ENCODE measurements at regions not wholly inside any gene's neighbourhood (a gene's known extent, or its start where the extent isn't known, plus 50 kb on each side); places are given as distances from the start of the nearest gene placed in this dataset.

GRCh38 chr3:71991681-71992080 is 206.7 kb upstream of the PROK2 start:
- Histone ChIP-seq H3K4me3 (ENCODE audit: low read depth, low read length) (no peak overlapping the region), H3K36me3 (no peaks in the 10 kb centered on the region), H3K27me3 (no peaks in the 10 kb centered on the region), H3K9me3 (no peaks in the 10 kb centered on the region), H3K4me1 (no peaks in the 10 kb centered on the region)
- no peak for DNase-seq
- TF ChIP-seq, protein P1, sequence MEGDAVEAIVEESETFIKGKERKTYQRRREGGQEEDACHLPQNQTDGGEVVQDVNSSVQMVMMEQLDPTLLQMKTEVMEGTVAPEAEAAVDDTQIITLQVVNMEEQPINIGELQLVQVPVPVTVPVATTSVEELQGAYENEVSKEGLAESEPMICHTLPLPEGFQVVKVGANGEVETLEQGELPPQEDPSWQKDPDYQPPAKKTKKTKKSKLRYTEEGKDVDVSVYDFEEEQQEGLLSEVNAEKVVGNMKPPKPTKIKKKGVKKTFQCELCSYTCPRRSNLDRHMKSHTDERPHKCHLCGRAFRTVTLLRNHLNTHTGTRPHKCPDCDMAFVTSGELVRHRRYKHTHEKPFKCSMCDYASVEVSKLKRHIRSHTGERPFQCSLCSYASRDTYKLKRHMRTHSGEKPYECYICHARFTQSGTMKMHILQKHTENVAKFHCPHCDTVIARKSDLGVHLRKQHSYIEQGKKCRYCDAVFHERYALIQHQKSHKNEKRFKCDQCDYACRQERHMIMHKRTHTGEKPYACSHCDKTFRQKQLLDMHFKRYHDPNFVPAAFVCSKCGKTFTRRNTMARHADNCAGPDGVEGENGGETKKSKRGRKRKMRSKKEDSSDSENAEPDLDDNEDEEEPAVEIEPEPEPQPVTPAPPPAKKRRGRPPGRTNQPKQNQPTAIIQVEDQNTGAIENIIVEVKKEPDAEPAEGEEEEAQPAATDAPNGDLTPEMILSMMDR (IDR thresholded peaks at IDR 0.05; ENCODE audit: low read depth, low read length) = no peak

- Histone ChIP-seq H3K36me3 (no peaks in the 10 kb centered on the region), H3K27me3 (no peaks in the 10 kb centered on the region), H3K9me3 (no peaks in the 10 kb centered on the region), H3K4me3 (ENCODE audit: low read depth, low read length) (no peak overlapping the region), H3K4me1 (no peaks in the 10 kb centered on the region)
- TF ChIP-seq, protein P1 (IDR thresholded peaks at IDR 0.05; ENCODE audit: low read depth, low read length) = no peak
- no peak for DNase-seq
Observed at GRCh38 chr3:71991046-71991445, 206.1 kb upstream of the PROK2 start.

GRCh38 chr3:71990545-71990944 is 205.6 kb upstream of the PROK2 start:
- H3K4me1 ChIP-seq = no peaks in the 10 kb centered on the region
- H3K4me3 ChIP-seq (ENCODE audit: low read depth, low read length) = no peak overlapping the region
- H3K36me3 ChIP-seq = no peaks in the 10 kb centered on the region
- H3K27me3 ChIP-seq = no peaks in the 10 kb centered on the region
- no peaks in the 10 kb centered on the region for H3K9me3 ChIP-seq
- no peak for DNase-seq
- TF ChIP-seq, protein P1 (IDR thresholded peaks at IDR 0.05; ENCODE audit: low read depth, low read length) = no peak

DNA sequence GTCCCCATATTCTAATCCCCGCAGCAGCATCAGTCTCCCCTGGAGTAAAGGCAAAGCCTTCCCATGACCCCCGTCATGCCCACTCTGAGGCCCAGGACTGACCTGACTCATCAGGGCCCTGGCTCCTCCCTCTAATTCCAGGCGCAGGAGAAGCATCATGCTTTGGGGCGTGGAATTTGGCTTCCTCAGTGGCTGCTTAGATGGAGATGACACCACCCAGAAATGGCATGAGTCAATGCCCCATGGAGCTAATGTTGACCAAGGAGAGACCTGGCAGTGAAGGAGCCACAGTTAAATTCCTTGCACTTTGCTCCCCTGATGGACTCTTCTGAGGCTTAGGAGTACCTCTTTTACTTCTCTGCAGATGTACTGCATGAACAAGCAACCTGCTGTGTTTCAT is 204.2 kb upstream of the PROK2 start:
- H3K4me1 ChIP-seq = no peaks in the 10 kb centered on the region
- H3K9me3 ChIP-seq = no peaks in the 10 kb centered on the region
- DNase-seq = no peak
- H3K36me3 ChIP-seq = no peaks in the 10 kb centered on the region
- TF ChIP-seq, protein P1 (IDR thresholded peaks at IDR 0.05; ENCODE audit: low read depth, low read length) = no peak
- H3K27me3 ChIP-seq = no peaks in the 10 kb centered on the region
- no peak overlapping the region for H3K4me3 ChIP-seq (ENCODE audit: low read depth, low read length)

- H3K9me3 ChIP-seq = no peaks in the 10 kb centered on the region
- H3K4me1 ChIP-seq = no peaks in the 10 kb centered on the region
- TF ChIP-seq, protein P1 (IDR thresholded peaks at IDR 0.05; ENCODE audit: low read depth, low read length) = no peak; the same call in 1 of the 2 replicates
- no peaks in the 10 kb centered on the region for H3K27me3 ChIP-seq
- no peak for DNase-seq
- no peaks in the 10 kb centered on the region for H3K36me3 ChIP-seq
- H3K4me3 ChIP-seq (ENCODE audit: low read depth, low read length) = no peak overlapping the region
Observed at GRCh38 chr3:71987828-71988227, 202.9 kb upstream of the PROK2 start.

GRCh38 chr3:71987089-71987735 is 202.3 kb upstream of the PROK2 start:
- H3K27me3 ChIP-seq = no peaks in the 10 kb centered on the region
- TF ChIP-seq, protein P1 (IDR thresholded peaks at IDR 0.05; ENCODE audit: low read depth, low read length) = peak; percentile 50
- H3K9me3 ChIP-seq = no peaks in the 10 kb centered on the region
- H3K36me3 ChIP-seq = no peaks in the 10 kb centered on the region
- DNase-seq = no peak
- H3K4me3 ChIP-seq (ENCODE audit: low read depth, low read length) = no peak overlapping the region
- H3K4me1 ChIP-seq = no peaks in the 10 kb centered on the region

Measured in BE2C (cell line).